Neural cell (in vitro differentiated cells): ENCODE measurements at regions not wholly inside any gene's neighbourhood (a gene's known extent, or its start where the extent isn't known, plus 50 kb on each side); places are given as distances from the start of the nearest gene placed in this dataset.

Experiments
- H2AFZ ChIP-seq: fragments of 200-600, 300-800 bp; sonication (generic), shearing (Covaris generic); 2 replicates; pipeline ENCODE4 v1.6.0; 2014; ENCODE audit warnings: low read depth, mild to moderate bottlenecking, antibody characterized with exemption, low read length, moderate library complexity
- H3F3A ChIP-seq: fragments of 200-600 bp; shearing (Covaris generic); 2 replicates; pipeline ENCODE4 v1.6.1; 2016; ENCODE audit warnings: mild to moderate bottlenecking, moderate library complexity, mixed read lengths, antibody characterized with exemption, low read length; ENCODE audit not compliant: insufficient read depth, poor library complexity, severe bottlenecking
- H3K27ac ChIP-seq: fragments of 200-600, 300-800 bp; sonication (generic), shearing (Covaris generic); 2 replicates; pipeline ENCODE4 v1.5.1; 2014; ENCODE audit warnings: mild to moderate bottlenecking, low read length, moderate library complexity
- H3K27me3 ChIP-seq: fragments of 300-800, 200-600 bp; sonication (generic), shearing (Covaris generic); 2 replicates; pipeline ENCODE4 v1.6.0; 2014; ENCODE audit warnings: mild to moderate bottlenecking, low read depth, low read length, moderate library complexity; ENCODE audit not compliant: insufficient read depth
- H3K36me3 ChIP-seq: fragments of 300-800, 200-600 bp; sonication (generic), shearing (Covaris generic); 2 replicates; pipeline ENCODE4 v1.5.1; 2014; ENCODE audit warnings: mild to moderate bottlenecking, antibody characterized with exemption, low read length, moderate library complexity; ENCODE audit not compliant: insufficient read depth
- H3K4me2 ChIP-seq: fragments of 300-800, 200-600 bp; sonication (generic), shearing (Covaris generic); 2 replicates; pipeline ENCODE4 v1.6.0; 2014; ENCODE audit warnings: mild to moderate bottlenecking, low read length
- H3K4me3 ChIP-seq: fragments of 300-800, 200-600 bp; sonication (generic), shearing (Covaris generic); 2 replicates; pipeline ENCODE4 v1.5.1; 2014; ENCODE audit warnings: mild to moderate bottlenecking, low read length, moderate library complexity
- H3K79me2 ChIP-seq: fragments of 200-600 bp; shearing (Covaris generic); replicated peaks from 2 replicates; pipeline ENCODE4 v1.6.0; 2014; ENCODE audit warnings: mild to moderate bottlenecking, low read length, moderate library complexity; ENCODE audit not compliant: insufficient read depth
- H3K9ac ChIP-seq: fragments of 300-800, 200-600 bp; sonication (generic), shearing (Covaris generic); 2 replicates; pipeline ENCODE4 v1.6.1; 2016; ENCODE audit warnings: mild to moderate bottlenecking, low read length, mixed read lengths
- H3K9me2 ChIP-seq: fragments of 200-600 bp; shearing (Covaris generic); 2 replicates; pipeline ENCODE4 v1.6.1; 2016; ENCODE audit warnings: mild to moderate bottlenecking, low read length, mixed read lengths; ENCODE audit not compliant: insufficient read depth
- H3K9me3 ChIP-seq: fragments of 200-600, 300-800 bp; sonication (generic), shearing (Covaris generic); 2 replicates; pipeline ENCODE4 v1.6.1; 2016; ENCODE audit warnings: mild to moderate bottlenecking, mixed run types, low read length, moderate library complexity, mixed read lengths
- H4K20me1 ChIP-seq: fragments of 200-600 bp; shearing (Covaris generic); 2 replicates; pipeline ENCODE4 v1.6.1; 2016; ENCODE audit warnings: mild to moderate bottlenecking, mixed run types; ENCODE audit not compliant: insufficient read depth
- CTCF ChIP-seq: fragments of 450-650 bp; IDR thresholded peaks from 2 replicates; pipeline ENCODE4 v1.5.1; 2014; ENCODE audit warnings: antibody characterized with exemption, mild to moderate bottlenecking, moderate library complexity; ENCODE audit not compliant: poor library complexity, severe bottlenecking
- EP300 ChIP-seq: fragments of 450-650 bp; conservative IDR thresholded peaks from 2 replicates; pipeline ENCODE4 v1.6.1; 2014; ENCODE audit warnings: antibody characterized with exemption, mild to moderate bottlenecking, moderate library complexity; ENCODE audit not compliant: poor library complexity, severe bottlenecking
- EZH2 ChIP-seq: fragments of 200-600, 300-800 bp; shearing (Covaris generic), sonication (generic); IDR thresholded peaks from 2 replicates; pipeline ENCODE4 v1.6.1; 2014; ENCODE audit warnings: antibody characterized with exemption, low read length, borderline replicate concordance, mild to moderate bottlenecking; ENCODE audit not compliant: insufficient read depth, poor library complexity, severe bottlenecking
- MXI1 ChIP-seq: fragments of 450-650 bp; conservative IDR thresholded peaks from 2 replicates; pipeline ENCODE4 v1.6.1; 2014; ENCODE audit warnings: antibody characterized with exemption, mild to moderate bottlenecking; ENCODE audit not compliant: poor library complexity, severe bottlenecking
- POLR2AphosphoS5 ChIP-seq: IDR thresholded peaks from 2 replicates; pipeline ENCODE4 v1.6.1; 2012
- RAD21 ChIP-seq: fragments of 450-650 bp; conservative IDR thresholded peaks from 2 replicates; pipeline ENCODE4 v1.6.1; 2014; ENCODE audit warnings: antibody characterized with exemption, mild to moderate bottlenecking, moderate library complexity
- REST ChIP-seq: IDR thresholded peaks from 2 replicates; pipeline ENCODE4 v1.6.1; 2012; ENCODE audit warnings: borderline replicate concordance
- SMC3 ChIP-seq: fragments of 450-650 bp; conservative IDR thresholded peaks from 2 replicates; pipeline ENCODE4 v1.6.1; 2014; ENCODE audit warnings: antibody characterized with exemption, mild to moderate bottlenecking, moderate library complexity; ENCODE audit not compliant: poor library complexity
- TAF1 ChIP-seq: IDR thresholded peaks from 2 replicates; pipeline ENCODE4 v1.6.1; 2012; ENCODE audit warnings: low read depth

- no peaks in the 10 kb centered on the region for H3K9me2 ChIP-seq
- H3K4me3 ChIP-seq, result no peak overlapping the region
- H3F3A ChIP-seq, result no peaks in the 10 kb centered on the region
- no peak overlapping the region for H2AFZ ChIP-seq
- no peak overlapping the region for H3K27ac ChIP-seq
- H3K9ac ChIP-seq, result no peak overlapping the region
- H3K9me3 ChIP-seq, result no peaks in the 10 kb centered on the region
- H3K27me3 ChIP-seq, result no peaks in the 10 kb centered on the region
- no peak overlapping the region for H3K4me2 ChIP-seq
- TF ChIP-seq EP300, result no peak
- TF ChIP-seq MXI1, result no peak
- no peak for TF ChIP-seq TAF1
- TF ChIP-seq REST, result no peak
- no peak for TF ChIP-seq EZH2
- no peak for TF ChIP-seq RAD21
- no peaks in the 10 kb centered on the region for H4K20me1 ChIP-seq
- H3K79me2 ChIP-seq, result no peaks in the 10 kb centered on the region
- H3K36me3 ChIP-seq, result no peaks in the 10 kb centered on the region
These were observed 110.2 kb upstream of the TNRC6C start for GRCh38 chr17:77848257-77848656.

GRCh38 chr17:77849239-77849638 lies 109.3 kb upstream of the TNRC6C start:
- no peak overlapping the region for H3K27ac ChIP-seq
- no peak overlapping the region for H2AFZ ChIP-seq
- no peaks in the 10 kb centered on the region for H3K9me2 ChIP-seq
- H3K4me3 ChIP-seq, result no peak overlapping the region
- no peaks in the 10 kb centered on the region for H3K27me3 ChIP-seq
- no peaks in the 10 kb centered on the region for H3K79me2 ChIP-seq
- H3F3A ChIP-seq, result no peaks in the 10 kb centered on the region
- no peak overlapping the region for H3K9ac ChIP-seq
- no peaks in the 10 kb centered on the region for H3K9me3 ChIP-seq
- H3K36me3 ChIP-seq, result no peaks in the 10 kb centered on the region
- H3K4me2 ChIP-seq, result no peak overlapping the region
- TF ChIP-seq RAD21 (no peak), TAF1 (no peak), POLR2AphosphoS5 (no peak), REST (no peak), MXI1 (no peak), SMC3 (no peak), EZH2 (no peak), EP300 (no peak), CTCF (no peak)
- no peaks in the 10 kb centered on the region for H4K20me1 ChIP-seq
